ENCODE measurements at regions not wholly inside any gene's neighbourhood (a gene's known extent, or its start where the extent isn't known, plus 50 kb on each side); places are given as distances from the start of the nearest gene placed in this dataset.

DNA sequence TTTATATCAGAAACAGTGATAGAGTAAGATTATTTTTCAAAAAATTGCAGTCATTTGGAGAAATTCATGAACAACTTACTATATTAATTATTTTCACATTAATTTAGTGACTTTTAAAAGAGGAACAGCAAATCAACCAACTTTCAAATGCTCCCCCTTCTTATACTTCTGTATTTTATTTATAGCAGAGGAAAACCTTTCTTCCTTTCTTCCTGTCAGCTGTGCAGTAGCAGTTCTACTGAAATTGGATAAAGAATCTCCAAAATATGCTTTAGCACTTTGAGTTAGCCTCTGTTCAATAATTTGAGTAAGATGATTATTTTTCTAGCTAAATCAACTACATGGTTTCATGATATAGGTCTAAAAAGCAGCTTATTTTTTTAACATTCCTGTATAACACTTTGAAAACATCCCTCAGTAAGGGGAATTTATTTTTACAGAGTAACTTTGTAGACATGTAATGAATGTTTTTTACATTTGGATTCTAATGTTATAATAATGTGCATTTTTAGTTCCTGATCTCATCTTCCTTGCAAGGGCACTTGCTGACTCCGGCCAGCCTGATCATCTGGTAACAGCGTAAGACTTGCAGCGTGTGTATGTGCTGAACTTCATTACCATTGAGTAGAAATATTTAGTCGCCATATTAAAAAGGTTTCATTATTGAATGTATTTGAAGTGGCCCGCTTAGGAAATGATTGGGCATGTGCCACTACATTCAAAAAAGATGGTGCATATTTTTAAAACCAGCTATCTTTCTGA, 158.3 kb upstream of the HDAC9 start:
- Mint-ChIP-seq H3K27ac (no peak overlapping the region), H3K9me3 (peaks cover 22% of the 10 kb centered on the region), H3K27me3 (ENCODE audit: low read depth) (no peaks in the 10 kb centered on the region), H3K4me1 (no peaks in the 10 kb centered on the region), H3K4me3 (no peak overlapping the region), H3K36me3 (peaks cover 10% of the 10 kb centered on the region)
- CTCF ChIA-PET: no interaction called here
- TF ChIP-seq USF2 (CRISPR knock-in tag; IDR thresholded peaks at IDR 0.05): no peak
- no peak for TF ChIP-seq IRF2 (CRISPR knock-in tag; IDR thresholded peaks at IDR 0.05; ENCODE audit: borderline replicate concordance, low read depth)
- no peak for TF ChIP-seq JAZF1 (CRISPR knock-in tag; IDR thresholded peaks at IDR 0.05)
- no peak for TF ChIP-seq ZNF121 (CRISPR knock-in tag; IDR thresholded peaks at IDR 0.05)
- no peak for TF ChIP-seq ZNF532 (CRISPR knock-in tag; IDR thresholded peaks at IDR 0.05; ENCODE audit: borderline replicate concordance)
- DNase-seq (ENCODE audit: low spot score): no peak
- ATAC-seq: no peak
- POLR2A ChIA-PET: no interaction called here

- Mint-ChIP-seq H3K27ac (no peak overlapping the region), H3K36me3 (peaks cover 10% of the 10 kb centered on the region), H3K9me3 (peaks cover 22% of the 10 kb centered on the region), H3K4me1 (no peaks in the 10 kb centered on the region), H3K27me3 (ENCODE audit: low read depth) (no peaks in the 10 kb centered on the region), H3K4me3 (no peak overlapping the region)
- CTCF ChIA-PET: no interaction called here
- DNase-seq (ENCODE audit: low spot score) (no peak), ATAC-seq (no peak)
- no peak for TF ChIP-seq E2F1 (CRISPR knock-in tag; IDR thresholded peaks at IDR 0.05)
- TF ChIP-seq ZNF121 (CRISPR knock-in tag; IDR thresholded peaks at IDR 0.05): no peak
- TF ChIP-seq, protein P1, sequence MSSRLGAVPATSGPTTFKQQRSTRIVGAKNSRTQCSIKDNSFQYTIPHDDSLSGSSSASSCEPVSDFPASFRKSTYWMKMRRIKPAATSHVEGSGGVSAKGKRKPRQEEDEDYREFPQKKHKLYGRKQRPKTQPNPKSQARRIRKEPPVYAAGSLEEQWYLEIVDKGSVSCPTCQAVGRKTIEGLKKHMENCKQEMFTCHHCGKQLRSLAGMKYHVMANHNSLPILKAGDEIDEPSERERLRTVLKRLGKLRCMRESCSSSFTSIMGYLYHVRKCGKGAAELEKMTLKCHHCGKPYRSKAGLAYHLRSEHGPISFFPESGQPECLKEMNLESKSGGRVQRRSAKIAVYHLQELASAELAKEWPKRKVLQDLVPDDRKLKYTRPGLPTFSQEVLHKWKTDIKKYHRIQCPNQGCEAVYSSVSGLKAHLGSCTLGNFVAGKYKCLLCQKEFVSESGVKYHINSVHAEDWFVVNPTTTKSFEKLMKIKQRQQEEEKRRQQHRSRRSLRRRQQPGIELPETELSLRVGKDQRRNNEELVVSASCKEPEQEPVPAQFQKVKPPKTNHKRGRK (CRISPR knock-in tag; IDR thresholded peaks at IDR 0.05; ENCODE audit: borderline replicate concordance): no peak
- POLR2A ChIA-PET: no interaction called here
Observed at GRCh38 chr7:18338910-18339523, 156.5 kb upstream of the HDAC9 start.

DNA sequence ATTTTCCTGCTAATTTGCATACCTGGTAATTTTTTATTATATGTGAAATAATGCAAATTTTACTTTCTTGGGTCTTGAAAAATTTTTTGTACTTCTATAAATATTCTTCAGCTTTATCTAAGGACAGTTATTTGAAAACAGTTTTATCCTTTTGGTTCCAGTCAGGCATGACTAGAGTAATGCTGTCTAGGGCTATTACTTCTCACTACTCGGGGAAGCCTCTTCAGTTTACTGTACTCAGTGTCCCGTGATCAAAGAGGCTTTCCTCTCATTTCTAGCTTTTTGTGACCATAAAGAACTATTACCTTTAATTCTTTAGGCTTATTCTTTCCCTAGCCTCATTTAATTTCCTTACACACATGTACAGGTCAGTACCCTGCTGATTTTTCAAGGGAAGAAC, 153.8 kb upstream of the HDAC9 start:
- Mint-ChIP-seq H3K4me1 (no peaks in the 10 kb centered on the region), H3K4me3 (no peak overlapping the region), H3K27me3 (ENCODE audit: low read depth) (no peaks in the 10 kb centered on the region), H3K9me3 (peaks cover 22% of the 10 kb centered on the region), H3K27ac (no peak overlapping the region), H3K36me3 (peaks cover 10% of the 10 kb centered on the region)
- no peak for DNase-seq (ENCODE audit: low spot score)
- CTCF ChIA-PET: no interaction called here
- POLR2A ChIA-PET: no interaction called here
- no peak for ATAC-seq
- TF ChIP-seq ZNF425 (CRISPR knock-in tag; conservative IDR thresholded peaks at IDR 0.05) (no peak), MYBL2 (CRISPR knock-in tag; IDR thresholded peaks at IDR 0.05) (no peak), ZNF263 (CRISPR knock-in tag; IDR thresholded peaks at IDR 0.05; ENCODE audit: low read depth) (no peak), ELF4 (CRISPR knock-in tag; IDR thresholded peaks at IDR 0.05; ENCODE audit: low read depth) (no peak), JUN (CRISPR knock-in tag; IDR thresholded peaks at IDR 0.05) (no peak), EMX1 (CRISPR knock-in tag; IDR thresholded peaks at IDR 0.05) (no peak), FOXP1 (CRISPR knock-in tag; IDR thresholded peaks at IDR 0.05; ENCODE audit: borderline replicate concordance) (no peak)
- TF ChIP-seq, protein P2, sequence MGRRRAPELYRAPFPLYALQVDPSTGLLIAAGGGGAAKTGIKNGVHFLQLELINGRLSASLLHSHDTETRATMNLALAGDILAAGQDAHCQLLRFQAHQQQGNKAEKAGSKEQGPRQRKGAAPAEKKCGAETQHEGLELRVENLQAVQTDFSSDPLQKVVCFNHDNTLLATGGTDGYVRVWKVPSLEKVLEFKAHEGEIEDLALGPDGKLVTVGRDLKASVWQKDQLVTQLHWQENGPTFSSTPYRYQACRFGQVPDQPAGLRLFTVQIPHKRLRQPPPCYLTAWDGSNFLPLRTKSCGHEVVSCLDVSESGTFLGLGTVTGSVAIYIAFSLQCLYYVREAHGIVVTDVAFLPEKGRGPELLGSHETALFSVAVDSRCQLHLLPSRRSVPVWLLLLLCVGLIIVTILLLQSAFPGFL (CRISPR knock-in tag; IDR thresholded peaks at IDR 0.05; ENCODE audit: borderline replicate concordance): no peak
- TF ChIP-seq, protein P3, sequence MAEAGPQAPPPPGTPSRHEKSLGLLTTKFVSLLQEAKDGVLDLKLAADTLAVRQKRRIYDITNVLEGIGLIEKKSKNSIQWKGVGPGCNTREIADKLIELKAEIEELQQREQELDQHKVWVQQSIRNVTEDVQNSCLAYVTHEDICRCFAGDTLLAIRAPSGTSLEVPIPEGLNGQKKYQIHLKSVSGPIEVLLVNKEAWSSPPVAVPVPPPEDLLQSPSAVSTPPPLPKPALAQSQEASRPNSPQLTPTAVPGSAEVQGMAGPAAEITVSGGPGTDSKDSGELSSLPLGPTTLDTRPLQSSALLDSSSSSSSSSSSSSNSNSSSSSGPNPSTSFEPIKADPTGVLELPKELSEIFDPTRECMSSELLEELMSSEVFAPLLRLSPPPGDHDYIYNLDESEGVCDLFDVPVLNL (CRISPR knock-in tag; IDR thresholded peaks at IDR 0.05; ENCODE audit: borderline replicate concordance, low read depth): no peak
